ENCODE measurements at regions not wholly inside any gene's neighbourhood (a gene's known extent, or its start where the extent isn't known, plus 50 kb on each side); places are given as distances from the start of the nearest gene placed in this dataset.

GRCh38 chr1:112770724-112771123 is 55.6 kb upstream of the PPM1J start:
- Histone ChIP-seq H2AFZ (replicated peaks) (peak overlapping the region; percentile 17), H3F3A (ENCODE audit: low read depth) (no peaks in the 10 kb centered on the region), H3K9me3 (ENCODE audit: low read depth) (no peaks in the 10 kb centered on the region), H3K79me2 (ENCODE audit: low read depth) (no peaks in the 10 kb centered on the region), H4K20me1 (ENCODE audit: low read depth) (no peaks in the 10 kb centered on the region), H3K27me3 (no peaks in the 10 kb centered on the region), H3K4me2 (no peak overlapping the region), H3K9ac (no peak overlapping the region), H3K4me3 (no peak overlapping the region), H3K36me3 (no peaks in the 10 kb centered on the region), H3K4me1 (no peaks in the 10 kb centered on the region), H3K27ac (no peak overlapping the region)
- no peak for DNase-seq (ENCODE audit: low spot score)
- no peak for TF ChIP-seq EZH2phosphoT487 (IDR thresholded peaks at IDR 0.05)
- TF ChIP-seq EZH2 (IDR thresholded peaks at IDR 0.05) = no peak
- TF ChIP-seq CTCF (IDR thresholded peaks at IDR 0.05) = no peak
- no peak overlapping the region for H3K27ac Mint-ChIP-seq
- H3K27me3 Mint-ChIP-seq (ENCODE audit: insufficient read depth, low read depth) = peaks cover 4% of the 10 kb centered on the region
- H3K4me1 Mint-ChIP-seq = peaks cover 5% of the 10 kb centered on the region
- no peak overlapping the region for H3K4me3 Mint-ChIP-seq
- peaks cover 9% of the 10 kb centered on the region for H3K9me3 Mint-ChIP-seq
- peaks cover 3% of the 10 kb centered on the region for H3K36me3 Mint-ChIP-seq

GRCh38 chr1:112769611-112770010 is 54.5 kb upstream of the PPM1J start:
- Histone ChIP-seq H3K36me3 (no peaks in the 10 kb centered on the region), H2AFZ (replicated peaks) (no peak overlapping the region), H3K9ac (no peak overlapping the region), H3K79me2 (ENCODE audit: low read depth) (no peaks in the 10 kb centered on the region), H3K27me3 (no peaks in the 10 kb centered on the region), H3F3A (ENCODE audit: low read depth) (no peaks in the 10 kb centered on the region), H3K4me2 (no peak overlapping the region), H4K20me1 (ENCODE audit: low read depth) (no peaks in the 10 kb centered on the region), H3K4me3 (no peak overlapping the region), H3K9me3 (ENCODE audit: low read depth) (no peaks in the 10 kb centered on the region), H3K4me1 (no peaks in the 10 kb centered on the region), H3K27ac (no peak overlapping the region)
- no peak for TF ChIP-seq EZH2phosphoT487 (IDR thresholded peaks at IDR 0.05)
- no peak for TF ChIP-seq EZH2 (IDR thresholded peaks at IDR 0.05)
- no peak for TF ChIP-seq CTCF (IDR thresholded peaks at IDR 0.05)
- DNase-seq (ENCODE audit: low spot score) = no peak
- H3K4me3 Mint-ChIP-seq = no peak overlapping the region
- no peak overlapping the region for H3K27ac Mint-ChIP-seq
- no peaks in the 10 kb centered on the region for H3K36me3 Mint-ChIP-seq
- H3K9me3 Mint-ChIP-seq = peaks cover 5% of the 10 kb centered on the region
- peaks cover 2% of the 10 kb centered on the region for H3K27me3 Mint-ChIP-seq (ENCODE audit: insufficient read depth, low read depth)
- H3K4me1 Mint-ChIP-seq = peaks cover 5% of the 10 kb centered on the region

GRCh38 chr1:112767646-112768045 is 52.5 kb upstream of the PPM1J start:
- Mint-ChIP-seq H3K4me1 (peaks cover 16% of the 10 kb centered on the region), H3K27ac (no peak overlapping the region), H3K36me3 (no peaks in the 10 kb centered on the region), H3K27me3 (ENCODE audit: insufficient read depth, low read depth) (peaks cover 2% of the 10 kb centered on the region), H3K9me3 (no peaks in the 10 kb centered on the region), H3K4me3 (no peak overlapping the region)
- no peak for DNase-seq (ENCODE audit: low spot score)
- Histone ChIP-seq H3K4me1 (peaks cover 5% of the 10 kb centered on the region), H2AFZ (replicated peaks) (no peak overlapping the region), H3K4me2 (no peak overlapping the region), H3K4me3 (no peak overlapping the region), H3K79me2 (ENCODE audit: low read depth) (no peaks in the 10 kb centered on the region), H4K20me1 (ENCODE audit: low read depth) (no peaks in the 10 kb centered on the region), H3K36me3 (no peaks in the 10 kb centered on the region), H3K9ac (no peak overlapping the region), H3K9me3 (ENCODE audit: low read depth) (no peaks in the 10 kb centered on the region), H3F3A (ENCODE audit: low read depth) (peaks cover 5% of the 10 kb centered on the region), H3K27ac (no peak overlapping the region), H3K27me3 (no peaks in the 10 kb centered on the region)
- TF ChIP-seq EZH2phosphoT487 (IDR thresholded peaks at IDR 0.05) = no peak
- no peak for TF ChIP-seq CTCF (IDR thresholded peaks at IDR 0.05)
- no peak for TF ChIP-seq EZH2 (IDR thresholded peaks at IDR 0.05)
